Gastroesophageal sphincter (tissue), 4 donors: ENCODE measurements at regions not wholly inside any gene's neighbourhood (a gene's known extent, or its start where the extent isn't known, plus 50 kb on each side); places are given as distances from the start of the nearest gene placed in this dataset.

Experiments
- ATAC-seq: fragments of 150-250 bp; one replicate; pipeline ENCODE4 v1.9.1; 2016; ENCODE audit warnings: mild to moderate bottlenecking, moderate library complexity
- H3K27ac ChIP-seq, 4 donors: fragments of 200-600 bp; sonication (generic) in 3 of 4; 1 replicate in 3 of 4; 2 replicates in 1 of 4; pipeline ENCODE4 v1.5.1; 2016 to 2019
- H3K27me3 ChIP-seq: fragments of 200-600 bp; sonication (generic); one replicate; pipeline ENCODE4 v1.5.1; 2019
- H3K36me3 ChIP-seq, 2 donors: fragments of 200-600 bp; sonication (generic); one replicate each; pipeline ENCODE4 v1.5.1; 2019; ENCODE audit warnings: control low read depth in 1 of 2
- H3K4me1 ChIP-seq, 3 donors: fragments of 200-600 bp; sonication (generic); 1 replicate in 2 of 3; 2 replicates in 1 of 3; pipeline ENCODE4 v1.5.1; 2016 to 2019; ENCODE audit warnings: control low read depth in 2 of 3
- H3K4me3 ChIP-seq, 2 donors: fragments of 200-600 bp; sonication (generic); one replicate each; pipeline ENCODE4 v1.5.1; 2019; ENCODE audit warnings: mild to moderate bottlenecking in 1 of 2, moderate library complexity in 1 of 2
- H3K9me3 ChIP-seq, 3 donors: fragments of 200-600 bp; sonication (generic); one replicate each; pipeline ENCODE4 v1.5.1; 2017 to 2019; ENCODE audit warnings: control low read depth in 2 of 3
- EP300 ChIP-seq: sonication (generic); formaldehyde crosslinking; IDR thresholded peaks from one replicate; pipeline ENCODE4 v1.6.1; 2017; ENCODE audit warnings: antibody characterized with exemption, mild to moderate bottlenecking
- POLR2A ChIP-seq, 2 donors: fragments of 450-650 bp; IDR thresholded peaks; one replicate each; pipeline ENCODE4 v1.6.1; 2017; ENCODE audit warnings: antibody characterized with exemption in 2 of 2, mild to moderate bottlenecking in 2 of 2, moderate library complexity in 1 of 2
- POLR2AphosphoS5 ChIP-seq: sonication (generic); formaldehyde crosslinking; IDR thresholded peaks from one replicate; pipeline ENCODE4 v1.6.1; 2017; ENCODE audit warnings: antibody characterized with exemption
- WGBS, 2 donors: methylation state at CpG; one replicate each; pipeline ENCODE4 v1.1.5; 2018; ENCODE audit warnings: low coverage in 1 of 2; 5-methylcytosine and 5-hydroxymethylcytosine counted together
- TF ChIP-seq, protein P1 (sequence below), 4 experiments: fragments of 200-600 bp in 2 of 4; fragments of 450-650 bp in 2 of 4; sonication (generic) in 1 of 4; IDR thresholded peaks; one replicate each; pipeline ENCODE4 v1.5.1; 2017 to 2019; ENCODE audit warnings: antibody characterized with exemption in 4 of 4, mild to moderate bottlenecking in 2 of 4, moderate library complexity in 2 of 4

DNA sequence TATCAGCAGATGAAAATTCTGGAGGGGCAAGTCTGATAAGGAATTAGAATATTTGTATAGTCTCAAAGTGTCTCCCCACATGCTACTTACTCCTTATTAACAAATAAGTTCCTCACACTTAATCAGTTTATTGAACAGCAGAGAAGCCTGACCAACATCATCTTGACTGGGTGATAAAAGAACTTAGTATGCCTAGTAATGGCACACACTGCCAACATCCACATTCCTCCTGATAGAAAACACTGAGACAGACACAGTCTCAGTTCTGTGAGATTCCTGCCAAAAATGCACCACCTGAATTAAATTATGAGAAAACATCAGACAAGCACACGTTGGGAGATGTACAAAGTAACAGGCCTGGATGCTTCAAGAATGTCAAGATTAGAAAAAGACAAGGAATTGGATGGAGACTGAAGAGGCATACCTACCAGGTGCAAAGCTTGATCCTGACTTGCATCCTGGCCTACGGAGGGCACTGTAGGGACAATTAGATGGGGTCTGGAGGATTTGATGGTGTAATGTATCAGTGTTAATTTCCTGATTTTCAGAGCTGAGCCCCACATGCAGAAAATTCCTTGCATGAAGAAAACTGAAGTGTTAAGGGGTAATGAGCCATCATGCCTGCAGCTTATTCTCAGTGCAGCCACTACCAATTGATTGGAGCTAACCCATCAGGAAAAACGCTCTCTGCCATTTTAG lies 200.4 kb upstream of the SH3BP4 start:
- ATAC-seq: no peak
- H3K27me3 ChIP-seq: no peaks in the 10 kb centered on the region
- H3K4me1 ChIP-seq: no peaks in the 10 kb centered on the region
- no peaks in the 10 kb centered on the region for H3K9me3 ChIP-seq
- TF ChIP-seq POLR2A (IDR thresholded peaks at IDR 0.05): no peak
- TF ChIP-seq, protein P1, sequence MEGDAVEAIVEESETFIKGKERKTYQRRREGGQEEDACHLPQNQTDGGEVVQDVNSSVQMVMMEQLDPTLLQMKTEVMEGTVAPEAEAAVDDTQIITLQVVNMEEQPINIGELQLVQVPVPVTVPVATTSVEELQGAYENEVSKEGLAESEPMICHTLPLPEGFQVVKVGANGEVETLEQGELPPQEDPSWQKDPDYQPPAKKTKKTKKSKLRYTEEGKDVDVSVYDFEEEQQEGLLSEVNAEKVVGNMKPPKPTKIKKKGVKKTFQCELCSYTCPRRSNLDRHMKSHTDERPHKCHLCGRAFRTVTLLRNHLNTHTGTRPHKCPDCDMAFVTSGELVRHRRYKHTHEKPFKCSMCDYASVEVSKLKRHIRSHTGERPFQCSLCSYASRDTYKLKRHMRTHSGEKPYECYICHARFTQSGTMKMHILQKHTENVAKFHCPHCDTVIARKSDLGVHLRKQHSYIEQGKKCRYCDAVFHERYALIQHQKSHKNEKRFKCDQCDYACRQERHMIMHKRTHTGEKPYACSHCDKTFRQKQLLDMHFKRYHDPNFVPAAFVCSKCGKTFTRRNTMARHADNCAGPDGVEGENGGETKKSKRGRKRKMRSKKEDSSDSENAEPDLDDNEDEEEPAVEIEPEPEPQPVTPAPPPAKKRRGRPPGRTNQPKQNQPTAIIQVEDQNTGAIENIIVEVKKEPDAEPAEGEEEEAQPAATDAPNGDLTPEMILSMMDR (IDR thresholded peaks at IDR 0.05): no peak
- TF ChIP-seq EP300: no peak
- no peak for TF ChIP-seq POLR2AphosphoS5
- no peak overlapping the region for H3K4me3 ChIP-seq
- no peaks in the 10 kb centered on the region for H3K36me3 ChIP-seq
- no peak overlapping the region for H3K27ac ChIP-seq
- WGBS, 2 donors: 60 to 71% methylated on average over 1 to 3 of the region's 3 CpGs

DNA sequence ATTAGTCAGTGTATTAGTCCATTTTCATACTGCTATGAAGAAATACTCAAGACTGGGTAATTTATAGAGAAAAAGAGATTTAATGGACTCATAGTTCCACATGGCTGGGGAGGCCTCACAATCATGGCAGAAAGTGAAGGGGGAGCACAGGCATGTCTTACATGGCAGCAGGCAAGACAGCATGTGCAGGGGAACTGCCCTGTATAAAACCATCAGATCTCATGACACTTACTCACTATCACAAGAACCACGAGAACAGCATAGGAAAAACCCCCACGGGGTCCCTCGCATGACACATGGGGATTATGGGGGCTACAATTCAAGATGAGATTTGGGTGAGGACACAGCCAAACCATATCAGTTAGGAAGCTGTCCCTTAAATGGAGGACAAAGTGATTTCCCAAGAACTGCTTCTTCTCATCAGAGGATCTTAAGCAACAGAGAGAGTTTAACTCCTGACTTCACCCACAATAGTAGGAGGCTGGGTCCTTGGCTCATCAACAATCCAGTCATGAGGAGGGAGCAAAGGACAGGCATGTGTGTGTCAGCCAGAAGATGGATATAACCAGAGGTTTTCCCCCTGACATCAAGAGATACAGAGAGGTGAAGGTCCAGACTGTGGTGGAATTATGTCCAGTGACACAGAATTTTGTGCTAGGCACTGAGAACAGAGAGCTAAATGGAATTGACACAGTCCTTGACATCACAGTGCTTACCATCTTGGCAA lies 203.8 kb upstream of the SH3BP4 start:
- no peak overlapping the region for H3K27ac ChIP-seq
- TF ChIP-seq POLR2AphosphoS5 (no peak), POLR2A (IDR thresholded peaks at IDR 0.05) (no peak), EP300 (no peak)
- TF ChIP-seq, protein P1 (IDR thresholded peaks at IDR 0.05): no peak
- peak; percentile 51 for ATAC-seq
- H3K9me3 ChIP-seq: no peaks in the 10 kb centered on the region
- no peaks in the 10 kb centered on the region for H3K4me1 ChIP-seq
- H3K36me3 ChIP-seq: no peaks in the 10 kb centered on the region
- no peak overlapping the region for H3K4me3 ChIP-seq
- no peaks in the 10 kb centered on the region for H3K27me3 ChIP-seq
- 78 to 100% methylated on average over 3 of the region's 3 CpGs for WGBS, 2 donors

DNA sequence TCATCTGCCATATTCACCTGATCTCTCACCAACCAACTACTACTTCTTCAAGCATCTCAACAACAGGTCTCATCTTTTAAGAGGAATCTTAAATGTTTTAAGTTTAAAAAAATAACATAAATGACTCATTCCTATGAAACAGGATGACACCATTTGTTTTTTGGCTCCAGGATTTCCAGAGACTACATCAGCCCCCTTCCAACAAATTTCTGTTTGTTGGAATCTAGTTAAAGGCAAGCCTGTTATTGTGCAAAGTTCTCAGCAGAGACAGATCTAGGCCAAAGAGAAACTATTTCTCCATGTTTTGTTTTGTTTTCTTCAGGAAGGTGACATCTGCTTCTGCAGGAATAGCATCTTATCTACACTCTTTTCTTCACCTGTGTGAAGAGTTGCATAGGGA lies 204.8 kb upstream of the SH3BP4 start:
- Histone ChIP-seq H3K9me3 (no peaks in the 10 kb centered on the region), H3K4me1 (no peaks in the 10 kb centered on the region), H3K27ac (no peak overlapping the region), H3K4me3 (no peak overlapping the region), H3K36me3 (no peaks in the 10 kb centered on the region), H3K27me3 (no peaks in the 10 kb centered on the region)
- TF ChIP-seq EP300 (no peak), POLR2AphosphoS5 (no peak), POLR2A (IDR thresholded peaks at IDR 0.05) (no peak)
- TF ChIP-seq, protein P1 (IDR thresholded peaks at IDR 0.05): no peak
- peak; percentile 62 for ATAC-seq

DNA sequence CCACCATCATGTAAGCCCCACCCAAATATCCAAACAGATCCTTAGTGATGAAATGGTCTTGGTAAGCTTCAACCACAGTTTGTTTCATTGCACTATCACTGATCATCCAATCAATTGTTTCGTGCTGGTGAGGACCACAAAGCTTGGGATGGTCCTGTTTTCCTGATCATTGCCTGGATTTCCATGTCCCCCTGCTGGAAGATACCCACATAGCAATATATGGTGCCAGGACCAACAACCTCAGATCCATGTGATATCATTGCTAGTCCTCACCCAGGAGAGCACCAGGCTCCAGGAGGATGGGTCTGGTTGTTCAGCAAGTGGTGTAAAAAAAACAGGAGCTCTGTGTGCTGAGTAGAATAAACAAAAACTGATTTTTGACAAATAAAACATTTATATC lies 206.5 kb upstream of the SH3BP4 start:
- TF ChIP-seq POLR2A (IDR thresholded peaks at IDR 0.05) (no peak), POLR2AphosphoS5 (no peak), EP300 (no peak)
- TF ChIP-seq, protein P1 (IDR thresholded peaks at IDR 0.05): no peak
- Histone ChIP-seq H3K9me3 (no peaks in the 10 kb centered on the region), H3K4me1 (no peaks in the 10 kb centered on the region), H3K4me3 (no peak overlapping the region), H3K27me3 (no peaks in the 10 kb centered on the region), H3K36me3 (no peaks in the 10 kb centered on the region), H3K27ac (no peak overlapping the region)
- ATAC-seq: no peak
- 100% methylated on average over 1 of the region's 1 CpG; no CpG with 5 or more reads in 1 of the 2 donors for WGBS, 2 donors

- H3K36me3 ChIP-seq: no peaks in the 10 kb centered on the region
- ATAC-seq: no peak
- H3K27ac ChIP-seq: no peak overlapping the region
- no peaks in the 10 kb centered on the region for H3K4me1 ChIP-seq
- H3K27me3 ChIP-seq: no peaks in the 10 kb centered on the region
- H3K4me3 ChIP-seq: no peak overlapping the region
- H3K9me3 ChIP-seq: no peaks in the 10 kb centered on the region
- TF ChIP-seq, protein P1 (IDR thresholded peaks at IDR 0.05): no peak
- TF ChIP-seq POLR2AphosphoS5: no peak
- TF ChIP-seq POLR2A (IDR thresholded peaks at IDR 0.05): no peak
- no peak for TF ChIP-seq EP300
These were observed 209.8 kb upstream of the SH3BP4 start for GRCh38 chr2:234741976-234742375.
